ENCODE measurements at regions not wholly inside any gene's neighbourhood (a gene's known extent, or its start where the extent isn't known, plus 50 kb on each side); places are given as distances from the start of the nearest gene placed in this dataset.

GRCh38 chr10:90175161-90175681 lies 473.8 kb downstream of the KIF20B start:
- Histone ChIP-seq H3K4me3 (ENCODE audit: control extremely low read depth in 1 of 5, extremely low read depth in 1 of 5, insufficient read depth in 1 of 5, low read depth in 2 of 5, low read length in 4 of 5) (no peak overlapping the region), H3K4me2 (replicated peaks; ENCODE audit: low read depth, low read length, poor library complexity, severe bottlenecking) (no peak overlapping the region), H3K4me1 (ENCODE audit: control insufficient read depth in 2 of 2, insufficient read depth in 2 of 2, low read length in 2 of 2) (no peaks in the 10 kb centered on the region), H3K36me3 (replicated peaks in 1 of 2; ENCODE audit: control extremely low read depth in 1 of 2, control insufficient read depth in 1 of 2, extremely low read depth in 1 of 2, insufficient read depth in 2 of 2, low read length in 1 of 2) (no peaks in the 10 kb centered on the region), H3K27me3 (replicated peaks in 1 of 4; ENCODE audit: control extremely low read depth in 1 of 4, control insufficient read depth in 3 of 4, insufficient read depth in 4 of 4, low read length in 3 of 4) (no peaks in the 10 kb centered on the region), H4K20me1 (ENCODE audit: control insufficient read depth, insufficient read depth, low read length, poor library complexity, severe bottlenecking) (no peaks in the 10 kb centered on the region), H3K9me3 (ENCODE audit: control extremely low read depth in 1 of 3, control insufficient read depth in 2 of 3, insufficient read depth in 1 of 3, low read length in 2 of 3) (no peaks in the 10 kb centered on the region), H2AFZ (ENCODE audit: insufficient read depth, low read depth, low read length, poor library complexity, severe bottlenecking) (no peak overlapping the region), H3K27ac (ENCODE audit: low read length in 2 of 2) (no peak overlapping the region), H3K9ac (ENCODE audit: low read length) (no peak overlapping the region), H3K79me2 (ENCODE audit: control insufficient read depth, insufficient read depth, low read length) (no peaks in the 10 kb centered on the region)
- Mint-ChIP-seq H3K27me3 (peaks cover 5% of the 10 kb centered on the region), H3K4me3 (no peak overlapping the region), H3K9me3 (ENCODE audit: insufficient read depth) (peaks cover 3% of the 10 kb centered on the region), H3K4me1 (no peaks in the 10 kb centered on the region), H3K27ac (no peak overlapping the region)
- TF ChIP-seq CTCF (IDR thresholded peaks at IDR 0.05) (no peak), EZH2 (IDR thresholded peaks at IDR 0.05; ENCODE audit: borderline replicate concordance, insufficient read depth, low read depth, low read length, poor library complexity, severe bottlenecking) (no peak)
- ChIA-PET POLR2A (interaction anchor here (0.6 kb wide), 1 partner anchor 641 kb away, joined by 3 read pairs; no protein-coding TSS in a partner anchor), CTCF (no interaction called here)
- DNase-seq, result no peak
- no peak for ATAC-seq (ENCODE audit: low read depth)
- WGBS (ENCODE audit: insufficient coverage), result 98% methylated on average over 5 of the region's 7 CpGs
- intact Hi-C loops (cut with micrococcal nuclease), result no loop called here

- H3K9me3 ChIP-seq (ENCODE audit: control extremely low read depth in 1 of 3, control insufficient read depth in 2 of 3, insufficient read depth in 1 of 3, low read length in 2 of 3), result no peaks in the 10 kb centered on the region
- H4K20me1 ChIP-seq (ENCODE audit: control insufficient read depth, insufficient read depth, low read length, poor library complexity, severe bottlenecking), result no peaks in the 10 kb centered on the region
- Mint-ChIP-seq H3K9me3 (ENCODE audit: insufficient read depth) (no peaks in the 10 kb centered on the region), H3K27ac (no peak overlapping the region), H3K4me1 (no peaks in the 10 kb centered on the region), H3K27me3 (no peaks in the 10 kb centered on the region), H3K4me3 (no peak overlapping the region)
- H3K4me3 ChIP-seq (ENCODE audit: control extremely low read depth in 1 of 5, extremely low read depth in 1 of 5, insufficient read depth in 1 of 5, low read depth in 2 of 5, low read length in 4 of 5), result no peak overlapping the region
- H2AFZ ChIP-seq (ENCODE audit: insufficient read depth, low read depth, low read length, poor library complexity, severe bottlenecking), result no peak overlapping the region
- TF ChIP-seq EZH2 (IDR thresholded peaks at IDR 0.05; ENCODE audit: borderline replicate concordance, insufficient read depth, low read depth, low read length, poor library complexity, severe bottlenecking), result no peak
- TF ChIP-seq CTCF (IDR thresholded peaks at IDR 0.05), result no peak
- no peaks in the 10 kb centered on the region for H3K79me2 ChIP-seq (ENCODE audit: control insufficient read depth, insufficient read depth, low read length)
- no peaks in the 10 kb centered on the region for H3K36me3 ChIP-seq (replicated peaks in 1 of 2; ENCODE audit: control extremely low read depth in 1 of 2, control insufficient read depth in 1 of 2, extremely low read depth in 1 of 2, insufficient read depth in 2 of 2, low read length in 1 of 2)
- ATAC-seq (ENCODE audit: low read depth) (no peak), DNase-seq (no peak)
- no peak overlapping the region for H3K4me2 ChIP-seq (replicated peaks; ENCODE audit: low read depth, low read length, poor library complexity, severe bottlenecking)
- intact Hi-C loops (cut with micrococcal nuclease), result no loop called here
- no peak overlapping the region for H3K9ac ChIP-seq (ENCODE audit: low read length)
- ChIA-PET CTCF (no interaction called here), POLR2A (no interaction called here)
- 77% methylated on average over 2 of the region's 5 CpGs for WGBS (ENCODE audit: insufficient coverage)
- no peaks in the 10 kb centered on the region for H3K4me1 ChIP-seq (ENCODE audit: control insufficient read depth in 2 of 2, insufficient read depth in 2 of 2, low read length in 2 of 2)
- no peaks in the 10 kb centered on the region for H3K27me3 ChIP-seq (replicated peaks in 1 of 4; ENCODE audit: control extremely low read depth in 1 of 4, control insufficient read depth in 3 of 4, insufficient read depth in 4 of 4, low read length in 3 of 4)
- H3K27ac ChIP-seq (ENCODE audit: low read length in 2 of 2), result no peak overlapping the region
These were observed 478.5 kb downstream of the KIF20B start for GRCh38 chr10:90179696-90180407.

All from B cell (primary cell).